ENCODE measurements at regions not wholly inside any gene's neighbourhood (a gene's known extent, or its start where the extent isn't known, plus 50 kb on each side); places are given as distances from the start of the nearest gene placed in this dataset.
"Not testable (repeated sequence)": the region's sequence is repeated elsewhere in the genome, so short reads cannot be mapped to it uniquely, and the experiment has no call there.

DNA sequence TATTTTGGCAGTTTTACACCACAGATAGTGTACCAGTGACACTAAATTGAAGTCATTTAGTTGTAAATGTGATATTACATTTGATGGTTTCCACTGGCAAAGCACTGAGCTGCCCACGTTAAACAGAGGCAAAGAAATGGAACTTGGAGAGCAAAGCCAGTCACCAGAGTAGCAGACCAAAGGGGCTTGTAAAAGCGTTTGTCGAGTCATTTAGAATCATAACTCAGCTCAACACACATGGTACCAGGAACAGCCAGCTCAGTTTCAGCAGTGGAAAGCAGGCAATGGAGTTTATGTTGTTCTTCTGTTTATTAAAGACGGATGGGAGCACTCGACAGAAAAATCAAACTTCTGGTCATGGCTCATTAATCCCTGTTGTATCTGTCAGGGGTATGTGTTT lies 91.2 kb downstream of the POU3F3 start:
- Mint-ChIP-seq H3K27me3 (peaks cover 9% of the 10 kb centered on the region), H3K27ac (no peak overlapping the region), H3K4me3 (no peak overlapping the region), H3K9me3 (no peaks in the 10 kb centered on the region), H3K4me1 (no peaks in the 10 kb centered on the region), H3K36me3 (ENCODE audit: low read depth) (no peaks in the 10 kb centered on the region)
- ATAC-seq: no peak
- DNase-seq: no peak

DNA sequence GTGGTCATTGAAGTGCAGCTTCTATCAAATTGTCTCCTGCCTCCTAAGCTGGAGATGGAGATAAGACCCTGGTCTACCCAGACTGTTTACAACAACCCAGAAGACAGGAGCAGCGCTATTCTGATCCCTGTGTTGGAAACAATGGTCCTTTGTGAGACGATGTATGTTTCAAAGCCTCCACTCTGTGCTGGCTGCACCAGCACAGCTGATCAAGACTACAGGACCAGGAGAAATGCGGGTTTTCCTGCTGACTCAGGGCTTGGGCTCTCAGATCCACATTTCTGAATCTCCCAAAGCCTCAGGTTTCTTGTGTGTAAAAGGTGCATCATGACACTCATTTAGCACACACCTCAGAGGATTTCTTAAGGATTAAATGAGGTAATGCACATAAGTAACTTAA lies 92.0 kb downstream of the POU3F3 start:
- H3K27ac Mint-ChIP-seq: no peak overlapping the region
- no peak for DNase-seq
- no peaks in the 10 kb centered on the region for H3K4me1 Mint-ChIP-seq
- ATAC-seq: no peak
- H3K27me3 Mint-ChIP-seq: peaks cover 9% of the 10 kb centered on the region
- no peaks in the 10 kb centered on the region for H3K36me3 Mint-ChIP-seq (ENCODE audit: low read depth)
- no peak overlapping the region for H3K4me3 Mint-ChIP-seq
- H3K9me3 Mint-ChIP-seq: no peaks in the 10 kb centered on the region

DNA sequence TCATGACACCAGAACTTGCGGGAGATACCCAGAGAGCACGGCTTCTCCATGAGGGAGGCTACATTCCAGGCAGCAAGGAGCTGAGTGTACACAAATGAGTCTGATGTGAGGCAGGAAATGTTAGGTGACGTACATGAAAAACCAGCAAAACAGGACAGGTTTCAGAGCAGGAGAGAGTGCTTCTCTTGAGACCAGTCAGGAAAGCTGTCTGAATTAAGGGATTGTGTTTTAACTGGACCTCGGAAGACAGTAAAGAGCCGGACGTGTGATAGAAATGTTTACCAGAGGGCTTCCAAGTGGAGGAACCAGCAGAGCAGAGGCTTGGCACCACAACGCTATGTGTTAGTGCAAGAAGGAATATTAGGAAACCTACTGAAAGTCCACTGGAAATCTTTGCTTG lies 90.4 kb upstream of the MRPS9 start:
- not testable (repeated sequence) for H3K4me1 Mint-ChIP-seq; DNase-seq; H3K27ac Mint-ChIP-seq; H3K36me3 Mint-ChIP-seq (ENCODE audit: low read depth); H3K4me3 Mint-ChIP-seq; ATAC-seq; H3K9me3 Mint-ChIP-seq
- peaks cover 13% of the 10 kb centered on the region for H3K27me3 Mint-ChIP-seq

DNA sequence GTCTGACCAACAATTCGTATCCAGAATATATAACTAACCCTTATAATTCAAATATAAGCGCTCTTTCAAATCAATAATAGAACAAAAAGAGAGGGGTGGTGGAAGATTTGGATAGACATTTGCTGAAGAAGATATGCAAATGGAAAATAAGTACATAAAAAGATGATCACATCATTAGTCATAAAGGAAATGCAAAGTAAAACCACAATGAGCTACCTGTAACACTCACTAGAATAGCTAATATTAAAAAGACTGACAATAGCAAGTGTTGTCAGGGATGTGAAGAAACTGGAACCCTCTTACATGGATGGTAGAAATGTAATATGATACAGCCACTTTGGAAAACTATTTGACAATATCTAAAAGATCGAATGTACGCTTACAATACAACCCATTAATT lies 84.9 kb upstream of the MRPS9 start:
- Mint-ChIP-seq H3K4me3 (no peak overlapping the region), H3K36me3 (ENCODE audit: low read depth) (no peaks in the 10 kb centered on the region), H3K4me1 (peaks cover 4% of the 10 kb centered on the region), H3K9me3 (peaks cover 3% of the 10 kb centered on the region), H3K27me3 (peaks cover 9% of the 10 kb centered on the region), H3K27ac (no peak overlapping the region)
- ATAC-seq: no peak
- DNase-seq: no peak

DNA sequence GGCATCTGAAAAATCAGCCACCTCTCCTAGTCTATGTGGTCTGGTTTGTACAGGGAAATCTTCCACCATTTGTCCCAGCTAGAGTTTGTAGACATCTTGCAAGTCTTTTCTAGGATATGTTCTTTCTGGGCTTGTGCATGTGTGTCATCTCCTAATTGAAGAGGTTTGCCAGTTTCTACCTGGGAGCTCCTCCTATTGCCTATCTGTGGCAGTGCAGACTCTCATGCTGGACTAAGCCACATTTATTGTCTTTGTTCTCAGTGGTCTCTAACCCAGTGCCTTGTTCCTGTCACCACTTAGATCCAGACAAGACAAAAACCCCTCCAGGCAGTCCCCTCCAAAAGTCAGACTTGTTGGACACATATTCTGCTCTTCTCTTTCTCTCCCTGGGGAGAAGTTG lies 72.0 kb upstream of the MRPS9 start:
- Mint-ChIP-seq H3K27ac (no peak overlapping the region), H3K36me3 (ENCODE audit: low read depth) (peaks cover 1% of the 10 kb centered on the region), H3K9me3 (peaks cover 15% of the 10 kb centered on the region), H3K27me3 (peaks cover 8% of the 10 kb centered on the region), H3K4me1 (no peaks in the 10 kb centered on the region), H3K4me3 (no peak overlapping the region)
- no peak for ATAC-seq
- no peak for DNase-seq

DNA sequence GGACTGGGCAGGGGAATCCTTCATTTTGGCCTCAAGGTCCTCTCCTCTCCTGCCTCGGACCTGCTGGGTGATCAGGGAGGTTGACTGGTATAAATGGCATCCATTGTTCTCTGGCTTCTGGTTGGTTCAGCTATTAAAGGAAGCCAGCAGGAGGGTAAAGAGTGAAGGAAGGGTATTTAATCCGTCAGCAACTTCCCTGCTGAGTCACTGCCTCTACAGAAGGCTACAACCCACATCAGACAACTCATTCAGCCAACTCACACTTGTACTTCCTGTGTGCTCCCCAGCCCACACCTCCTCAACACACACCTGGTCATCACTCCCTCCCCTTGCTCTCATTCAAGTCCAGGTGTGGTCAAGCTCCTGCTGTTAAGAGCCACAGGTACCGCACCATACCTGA lies 68.3 kb upstream of the MRPS9 start:
- Mint-ChIP-seq H3K36me3 (ENCODE audit: low read depth) (no peaks in the 10 kb centered on the region), H3K27me3 (peaks cover 8% of the 10 kb centered on the region), H3K4me1 (no peaks in the 10 kb centered on the region), H3K4me3 (no peak overlapping the region), H3K9me3 (no peaks in the 10 kb centered on the region), H3K27ac (no peak overlapping the region)
- DNase-seq (no peak), ATAC-seq (no peak)

DNA sequence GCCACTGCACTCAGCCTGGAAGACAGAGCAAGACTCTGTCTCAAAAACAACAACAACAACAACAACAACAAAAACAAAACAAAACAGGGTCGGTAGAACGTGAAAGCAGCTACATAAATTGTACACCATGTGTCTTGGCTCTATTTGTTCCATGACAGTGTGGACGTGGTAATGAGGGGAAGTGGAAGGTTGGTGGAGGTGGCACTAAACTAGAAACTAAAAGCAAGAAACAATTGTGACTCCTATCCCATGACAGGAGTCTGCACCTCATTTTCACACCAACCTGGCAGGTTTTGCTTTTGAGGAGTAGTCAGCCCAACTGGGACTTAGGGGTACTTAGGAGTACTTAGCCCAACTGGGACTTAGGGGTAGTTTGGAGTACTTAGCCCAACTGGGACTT lies 62.5 kb upstream of the MRPS9 start:
- ATAC-seq (no peak), DNase-seq (no peak)
- Mint-ChIP-seq H3K27me3 (no peaks in the 10 kb centered on the region), H3K4me3 (no peak overlapping the region), H3K27ac (no peak overlapping the region), H3K4me1 (peaks cover 16% of the 10 kb centered on the region), H3K9me3 (no peaks in the 10 kb centered on the region), H3K36me3 (ENCODE audit: low read depth) (no peaks in the 10 kb centered on the region)

DNA sequence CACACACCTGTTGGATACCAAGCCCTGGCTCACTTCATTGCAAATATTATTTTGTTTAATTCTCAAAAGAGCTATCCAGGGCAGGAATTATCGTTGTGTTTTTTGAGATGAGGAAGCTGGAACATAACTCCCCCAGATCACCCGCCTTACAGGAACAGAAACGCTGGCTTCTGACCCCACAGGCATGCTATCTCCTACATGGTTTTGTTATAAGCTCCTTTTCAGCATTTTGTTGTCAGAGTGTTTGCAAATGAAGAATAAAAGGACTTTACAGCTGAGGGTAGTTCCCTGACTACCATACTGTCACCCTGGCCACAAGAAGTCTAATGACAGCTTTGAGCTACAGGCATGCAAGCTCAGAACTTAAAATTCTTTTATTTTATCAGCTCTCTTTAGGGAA lies 62.0 kb upstream of the MRPS9 start:
- no peaks in the 10 kb centered on the region for H3K9me3 Mint-ChIP-seq
- no peak overlapping the region for H3K4me3 Mint-ChIP-seq
- no peaks in the 10 kb centered on the region for H3K27me3 Mint-ChIP-seq
- peaks cover 16% of the 10 kb centered on the region for H3K4me1 Mint-ChIP-seq
- no peak for DNase-seq
- no peak overlapping the region for H3K27ac Mint-ChIP-seq
- ATAC-seq: no peak
- no peaks in the 10 kb centered on the region for H3K36me3 Mint-ChIP-seq (ENCODE audit: low read depth)

DNA sequence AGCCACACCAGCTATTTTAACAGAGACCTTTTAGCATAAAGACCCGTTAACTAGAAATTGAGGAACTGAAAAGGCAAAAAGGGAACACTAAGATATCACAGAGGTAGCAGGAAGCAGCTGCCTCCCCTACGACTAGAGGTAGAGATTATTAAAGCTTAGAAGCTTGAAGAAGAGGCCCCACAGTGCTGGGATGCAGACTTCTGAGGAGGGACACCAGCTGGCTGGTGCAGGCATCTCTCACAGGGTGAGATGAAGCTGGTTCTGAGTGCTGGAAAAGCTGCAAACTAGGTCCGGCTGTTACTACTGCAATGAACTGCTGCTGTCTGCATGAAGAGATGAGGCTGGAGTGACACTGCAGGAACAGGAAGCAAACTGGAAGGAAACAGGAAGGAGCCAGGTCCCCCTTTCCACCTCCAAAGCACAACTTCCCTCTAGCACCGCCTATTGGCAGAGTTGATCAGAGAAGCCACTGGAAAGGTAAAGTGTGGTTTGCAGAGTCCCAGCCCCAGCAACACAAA lies 61.2 kb upstream of the MRPS9 start:
- Mint-ChIP-seq H3K4me1 (peaks cover 16% of the 10 kb centered on the region), H3K9me3 (no peaks in the 10 kb centered on the region), H3K27ac (no peak overlapping the region), H3K36me3 (ENCODE audit: low read depth) (no peaks in the 10 kb centered on the region), H3K4me3 (peak overlapping the region; percentile 40), H3K27me3 (no peaks in the 10 kb centered on the region)
- DNase-seq (peak; percentile 31), ATAC-seq (peak; percentile 55)

DNA sequence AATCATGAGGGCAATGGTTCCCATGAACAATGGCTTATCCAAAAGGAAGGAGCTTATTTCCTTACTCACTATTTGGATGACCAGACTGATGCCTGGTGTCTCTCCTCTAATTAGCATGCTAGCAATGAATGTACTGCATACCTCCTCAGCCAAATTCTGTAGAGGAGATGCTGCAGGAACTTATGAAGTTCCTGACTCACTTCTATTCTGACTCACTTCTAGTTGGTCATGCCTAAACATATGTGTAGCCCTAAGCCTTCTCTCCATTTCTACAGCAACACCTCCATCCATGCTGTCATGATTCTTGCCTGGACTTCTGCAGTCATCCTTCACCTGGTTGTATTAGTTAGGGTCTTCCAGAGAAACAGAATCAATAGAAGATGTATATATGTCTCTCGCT lies 59.9 kb upstream of the MRPS9 start:
- DNase-seq (no peak), ATAC-seq (no peak)
- H3K4me3 Mint-ChIP-seq: no peak overlapping the region
- no peaks in the 10 kb centered on the region for H3K27me3 Mint-ChIP-seq
- no peaks in the 10 kb centered on the region for H3K36me3 Mint-ChIP-seq (ENCODE audit: low read depth)
- H3K27ac Mint-ChIP-seq: no peak overlapping the region
- peaks cover 16% of the 10 kb centered on the region for H3K4me1 Mint-ChIP-seq
- H3K9me3 Mint-ChIP-seq: no peaks in the 10 kb centered on the region

DNA sequence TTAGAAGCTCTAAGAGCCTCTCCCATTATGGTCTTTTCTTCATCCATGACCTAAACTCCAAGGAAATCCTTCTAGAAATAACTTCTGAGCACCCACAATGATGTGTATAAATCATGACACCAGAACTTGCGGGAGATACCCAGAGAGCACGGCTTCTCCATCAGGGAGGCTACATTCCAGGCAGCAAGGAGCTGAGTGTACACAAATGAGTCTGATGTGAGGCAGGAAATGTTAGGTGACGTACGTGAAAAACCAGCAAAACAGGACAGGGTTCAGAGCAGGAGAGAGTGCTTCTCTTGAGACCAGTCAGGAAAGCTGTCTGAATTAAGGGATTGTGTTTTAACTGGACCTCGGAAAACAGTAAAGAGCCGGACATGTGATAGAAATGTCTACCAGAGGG lies 58.1 kb upstream of the MRPS9 start:
- H3K4me3 Mint-ChIP-seq: not testable (repeated sequence)

DNA sequence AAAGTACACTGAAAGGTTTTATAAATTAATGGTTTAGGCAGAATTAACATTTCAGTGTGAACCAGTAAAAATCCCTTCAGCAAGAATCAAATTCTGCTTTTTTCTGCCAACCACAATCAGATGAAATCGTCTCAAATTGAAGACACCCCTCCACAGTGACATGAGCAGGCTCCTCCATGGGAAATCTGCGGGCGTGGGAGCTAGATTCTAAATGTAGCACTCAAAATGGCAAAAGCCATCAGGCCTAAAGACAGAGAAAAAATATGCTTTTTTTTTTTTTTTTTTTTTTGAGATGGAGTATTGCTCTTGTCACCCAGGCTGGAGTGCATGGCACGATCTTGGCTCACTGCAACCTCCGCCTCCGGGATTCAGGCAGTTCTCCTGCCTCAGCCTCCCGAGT lies 55.8 kb upstream of the MRPS9 start:
- ATAC-seq: no peak
- H3K4me1 Mint-ChIP-seq: peaks cover 5% of the 10 kb centered on the region
- H3K9me3 Mint-ChIP-seq: no peaks in the 10 kb centered on the region
- peaks cover 6% of the 10 kb centered on the region for H3K27me3 Mint-ChIP-seq
- H3K27ac Mint-ChIP-seq: no peak overlapping the region
- H3K4me3 Mint-ChIP-seq: no peak overlapping the region
- no peak for DNase-seq
- H3K36me3 Mint-ChIP-seq (ENCODE audit: low read depth): no peaks in the 10 kb centered on the region

More for the DNA sequence above, 58.1 kb upstream of the MRPS9 start:
- H3K9me3 Mint-ChIP-seq; H3K36me3 Mint-ChIP-seq (ENCODE audit: low read depth); H3K27ac Mint-ChIP-seq; DNase-seq; ATAC-seq; H3K27me3 Mint-ChIP-seq: not testable (repeated sequence)
- H3K4me1 Mint-ChIP-seq: peaks cover 16% of the 10 kb centered on the region

Measured in activated naive CD8-positive, alpha-beta T cell treated with anti-CD3 and anti-CD28 coated beads, Interleukin-2, amount 50 U/mL, for 24 hours (primary cell).